Midbrain (tissue), 1 donor: ENCODE measurements at regions not wholly inside any gene's neighbourhood (a gene's known extent, or its start where the extent isn't known, plus 50 kb on each side); places are given as distances from the start of the nearest gene placed in this dataset.

Source experiments
- DNase-seq: peaks from one replicate; lab custom pipeline; 2025; lab: John Stamatoyannopoulos, UW

DNA sequence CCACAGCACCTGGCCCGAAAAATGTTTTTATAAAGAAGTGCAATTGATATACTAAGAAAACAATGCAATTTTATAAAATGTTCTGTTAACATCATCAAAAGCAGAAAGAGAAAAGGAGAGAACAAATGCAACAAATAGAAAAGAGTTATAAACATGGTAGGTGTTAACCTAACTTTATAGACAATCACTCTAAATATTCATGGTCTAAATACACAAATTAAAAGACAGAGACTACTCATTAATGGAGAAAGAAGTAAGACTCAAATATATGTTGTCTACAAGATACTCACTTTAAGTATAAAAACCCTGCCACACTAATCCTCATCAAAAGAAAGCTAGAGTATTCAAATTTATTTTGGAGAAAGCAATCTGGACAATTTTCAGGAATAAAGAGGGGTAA, 425.3 kb upstream of the ANKRD30A start:
- DNase-seq = no peak

DNA sequence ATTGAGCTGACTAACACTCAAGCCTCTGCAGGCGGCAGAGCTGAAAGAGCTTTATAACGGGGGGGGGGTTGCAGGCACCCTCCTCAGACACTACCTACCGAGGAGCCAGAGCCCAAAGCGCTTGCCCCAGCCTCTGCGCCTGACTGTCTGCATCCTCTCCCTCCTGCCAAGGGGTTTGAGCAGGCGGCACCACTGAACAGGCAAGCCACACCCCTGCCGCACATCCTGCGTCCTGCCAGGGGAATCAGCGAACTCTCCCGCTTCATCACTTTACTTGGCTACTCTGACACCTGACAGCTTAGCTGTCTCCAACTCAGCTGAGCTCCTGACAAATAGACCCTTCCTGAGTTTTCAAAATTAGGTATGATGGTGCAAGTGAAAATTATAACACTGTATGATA, 432.6 kb upstream of the ANKRD30A start:
- DNase-seq = no peak

DNA sequence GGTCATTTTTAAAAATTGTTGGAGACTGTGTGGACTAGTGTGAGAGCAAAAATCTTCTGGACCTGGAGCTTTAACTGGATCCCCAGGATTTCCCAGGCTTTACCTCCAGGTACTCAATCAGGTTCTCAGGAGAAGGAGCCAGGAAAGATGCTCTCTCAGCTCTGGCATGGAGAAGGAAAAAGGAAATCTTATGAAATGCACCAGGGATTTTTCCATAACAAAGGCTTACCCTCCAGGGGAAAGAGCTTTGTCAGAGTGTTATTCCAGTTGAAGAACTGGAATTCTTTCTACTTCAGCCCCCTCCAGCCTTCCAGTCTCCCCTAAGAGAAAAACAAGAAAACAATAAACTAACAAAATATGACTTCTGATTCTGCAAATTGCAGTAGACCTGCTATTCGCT, 436.7 kb upstream of the ANKRD30A start:
- no peak for DNase-seq

DNA sequence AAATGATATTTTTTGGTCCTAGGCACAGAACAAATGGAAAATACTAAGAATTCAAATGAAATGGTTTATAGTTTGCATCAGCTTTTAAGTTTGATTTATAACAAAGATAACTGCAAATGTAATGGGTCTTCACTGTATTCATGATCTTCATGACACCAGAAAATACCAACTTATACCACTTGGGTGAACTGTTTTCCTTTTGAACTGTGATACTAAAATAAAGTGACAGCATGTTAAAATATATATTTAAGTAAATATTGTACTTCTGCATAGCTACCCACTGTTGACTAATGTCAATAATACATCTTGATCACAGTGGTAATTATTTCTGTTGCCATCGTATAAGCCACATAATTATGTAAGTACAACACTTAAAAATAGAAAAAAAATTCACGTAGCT, 442.0 kb upstream of the ANKRD30A start:
- DNase-seq = no peak

DNA sequence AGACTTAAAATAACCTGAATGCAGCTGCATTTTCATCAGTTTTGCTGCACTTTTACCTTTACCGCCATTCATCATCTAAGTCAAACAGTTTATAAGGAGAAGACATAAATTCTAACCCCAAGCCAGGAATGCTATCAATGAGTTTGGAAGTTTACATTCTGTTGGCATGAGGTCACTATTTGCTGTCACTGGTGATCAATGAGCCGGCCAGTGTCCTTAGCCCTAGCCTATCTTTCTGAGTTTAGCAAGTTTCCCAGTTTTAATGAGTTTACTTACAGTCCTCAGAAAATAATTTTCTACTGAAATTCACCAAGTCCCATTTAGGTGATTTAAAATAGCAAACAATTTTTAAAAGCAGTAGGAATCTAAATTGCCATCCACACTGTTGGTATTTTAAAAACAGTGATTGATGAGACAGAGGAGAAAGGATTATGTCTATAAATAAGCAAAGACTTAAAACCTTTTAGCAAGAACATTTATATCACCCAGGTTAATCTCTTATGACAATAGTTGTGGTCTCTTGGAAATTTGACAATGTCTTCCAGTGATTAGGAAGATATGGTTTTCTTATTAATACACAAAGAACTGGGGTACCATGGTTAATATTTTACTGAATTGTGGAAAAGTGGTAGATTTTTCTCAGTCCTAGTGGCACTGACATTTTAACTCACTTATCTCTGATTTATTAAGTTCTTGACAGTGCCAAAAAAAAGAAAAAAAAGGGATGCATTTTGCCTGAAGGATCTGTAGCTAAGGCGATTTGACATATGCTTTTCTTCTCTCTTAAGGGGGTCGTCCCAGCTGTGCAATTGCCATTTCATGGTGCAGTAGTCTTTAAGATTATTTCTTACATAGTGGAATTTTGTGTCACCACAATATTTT, 443.4 kb upstream of the ANKRD30A start:
- DNase-seq = no peak

DNA sequence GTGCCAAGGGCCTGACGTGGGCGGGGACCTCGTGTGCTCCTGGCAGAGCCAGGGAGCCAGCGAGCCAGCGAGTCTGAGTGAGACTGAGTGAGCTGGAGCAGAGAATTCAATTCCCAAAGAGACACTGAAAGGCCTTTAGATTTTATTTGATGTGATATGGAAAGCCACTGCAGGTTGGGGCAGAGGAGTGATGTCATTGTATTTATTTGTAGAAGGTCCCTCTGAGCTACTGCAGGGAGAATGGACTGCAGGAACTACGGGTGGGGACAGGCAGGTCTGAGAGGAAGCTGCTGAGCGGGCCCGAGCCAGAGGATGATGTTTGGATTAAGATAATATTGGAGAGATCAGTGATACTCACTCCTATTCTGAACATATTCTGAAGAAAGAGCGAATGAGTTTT, 445.8 kb upstream of the ANKRD30A start:
- no peak for DNase-seq

DNA sequence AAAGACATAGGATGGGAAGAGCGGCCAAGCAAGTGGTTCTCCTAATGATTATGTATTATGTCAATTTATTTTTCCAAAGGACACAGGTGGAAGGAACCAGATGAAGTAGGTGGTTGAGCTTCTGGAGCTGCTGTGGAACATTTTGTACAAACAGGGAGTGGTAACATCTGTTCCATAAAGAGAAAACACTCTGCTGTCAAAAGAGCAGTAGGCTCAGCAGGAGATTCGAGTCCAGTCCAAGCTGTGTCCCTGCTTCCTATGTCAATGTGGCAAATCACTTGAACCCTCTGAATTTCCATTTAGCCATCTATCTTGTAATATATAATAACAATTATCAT, 448.0 kb upstream of the ANKRD30A start:
- DNase-seq = no peak

DNA sequence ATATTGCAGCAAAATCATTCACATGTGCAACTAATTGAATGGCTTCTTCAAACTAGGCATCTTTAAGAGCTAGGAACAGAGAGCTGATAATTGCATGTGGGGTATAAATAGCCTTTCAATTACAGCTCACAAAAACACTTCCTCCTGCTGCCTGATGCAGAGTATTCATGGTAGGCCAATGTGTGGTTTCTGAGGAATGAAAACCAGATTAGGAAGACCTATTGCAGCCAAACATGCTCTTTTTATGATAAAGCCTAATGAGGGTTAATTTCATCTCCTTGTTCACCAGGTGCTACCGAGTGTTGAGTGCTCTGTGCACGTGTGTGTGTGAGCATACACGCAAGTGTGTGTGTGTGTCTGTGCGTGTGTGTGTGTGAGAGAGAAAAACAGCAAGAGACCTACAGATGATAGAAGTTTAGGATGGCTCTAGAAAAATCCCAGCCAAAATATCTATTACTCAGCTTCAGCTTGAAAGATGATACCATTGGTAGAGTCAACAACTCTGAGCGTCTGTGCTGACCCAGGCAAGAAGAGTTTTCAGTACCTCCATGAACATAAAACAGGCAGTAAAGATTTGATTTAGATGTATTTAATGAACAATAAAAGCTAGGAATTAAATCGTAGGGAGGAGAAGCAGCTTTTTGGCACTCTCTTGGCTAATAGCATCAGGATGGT, 448.5 kb upstream of the ANKRD30A start:
- DNase-seq = no peak

DNA sequence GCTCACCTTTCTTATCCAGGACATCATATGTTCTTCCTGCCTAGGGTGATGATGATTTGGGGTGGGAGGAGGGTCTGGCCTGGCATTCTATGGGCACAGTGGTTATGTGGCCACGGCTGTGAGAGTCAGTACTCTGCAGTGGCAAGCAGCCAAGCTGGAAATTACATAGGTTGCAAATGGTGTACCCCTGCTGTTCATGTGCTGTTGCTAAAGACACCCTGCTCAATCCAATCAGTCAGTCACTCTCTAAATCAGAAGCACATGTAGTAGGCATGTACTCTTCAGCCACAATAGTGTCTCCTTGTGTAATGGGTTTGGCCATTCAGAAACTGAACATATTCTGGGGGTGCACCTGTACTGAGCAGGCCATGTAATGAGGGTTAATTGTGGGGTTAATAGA, 449.1 kb upstream of the ANKRD30A start:
- no peak for DNase-seq

DNA sequence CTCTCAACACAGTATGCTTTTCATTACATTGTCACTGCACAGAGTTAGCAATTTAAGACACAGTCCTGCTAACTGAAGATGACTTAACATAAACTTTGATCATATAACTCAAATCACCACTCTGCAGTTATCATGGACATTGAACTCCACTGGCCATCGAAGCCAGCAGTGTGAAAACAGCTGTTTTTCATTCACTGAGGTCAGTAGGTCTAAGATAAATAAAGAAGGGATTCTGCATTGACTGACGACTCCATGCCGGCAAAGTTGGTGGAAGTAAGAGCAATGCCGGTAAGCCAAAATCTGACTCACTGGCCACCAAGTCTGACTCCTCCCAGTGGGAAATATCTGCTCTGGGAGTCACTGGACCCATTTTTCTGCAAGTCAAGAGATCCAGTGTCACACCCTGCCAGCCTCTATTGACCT, 449.9 kb upstream of the ANKRD30A start:
- DNase-seq = no peak

DNA sequence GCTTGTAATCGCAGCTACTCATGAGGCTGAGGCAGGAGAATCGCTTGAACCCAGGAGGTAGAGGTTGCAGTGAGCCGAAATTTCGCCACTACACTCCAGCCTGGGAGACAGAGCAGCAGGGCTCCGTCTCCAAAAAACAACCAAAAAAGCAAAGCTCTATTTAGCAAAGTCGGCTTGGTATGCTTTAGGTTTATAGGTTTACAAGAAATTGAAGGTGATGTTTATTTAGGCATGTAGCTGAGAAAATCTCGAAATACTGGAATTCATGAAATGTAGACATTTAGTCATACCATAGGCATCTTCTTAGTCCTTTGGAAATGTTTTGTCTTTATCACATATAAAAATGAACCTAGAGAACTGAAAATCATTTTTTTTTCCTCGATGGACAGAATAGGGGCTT, 453.8 kb upstream of the ANKRD30A start:
- no peak for DNase-seq

DNA sequence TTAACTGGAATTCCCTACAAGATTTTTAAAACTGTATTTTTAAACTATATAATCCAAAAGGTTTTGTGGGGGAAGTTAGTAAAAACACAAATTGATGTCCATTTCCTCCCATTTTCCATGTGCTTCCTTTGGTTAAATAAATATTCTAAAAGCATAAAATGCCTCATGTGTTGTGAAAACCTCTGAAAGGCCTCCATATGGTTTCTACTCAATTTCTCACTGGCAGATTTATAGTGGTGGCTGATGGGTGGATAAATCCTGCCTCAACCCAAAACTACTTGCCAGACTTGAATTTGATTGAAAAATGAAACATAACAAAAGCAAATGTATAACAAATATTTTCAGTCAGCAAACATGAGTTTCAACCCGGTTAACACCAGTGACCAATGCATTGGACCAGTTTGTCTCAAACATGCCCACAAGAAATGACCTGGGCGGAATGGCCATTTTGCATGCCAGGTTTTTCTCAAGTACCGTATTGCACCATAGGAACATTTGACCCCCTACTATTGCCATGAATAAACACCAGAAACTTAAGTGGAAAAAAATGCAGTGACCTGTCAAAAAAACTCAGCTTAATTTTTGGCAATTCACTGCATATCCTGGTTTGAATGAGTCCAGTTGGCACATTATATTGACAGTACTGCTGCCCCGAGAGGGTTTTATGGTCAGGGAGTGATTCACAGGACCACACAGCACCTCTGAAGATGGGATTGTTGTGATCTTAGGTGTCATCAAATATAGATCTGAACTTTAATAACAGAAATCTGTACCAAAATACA, 454.6 kb upstream of the ANKRD30A start:
- no peak for DNase-seq

DNA sequence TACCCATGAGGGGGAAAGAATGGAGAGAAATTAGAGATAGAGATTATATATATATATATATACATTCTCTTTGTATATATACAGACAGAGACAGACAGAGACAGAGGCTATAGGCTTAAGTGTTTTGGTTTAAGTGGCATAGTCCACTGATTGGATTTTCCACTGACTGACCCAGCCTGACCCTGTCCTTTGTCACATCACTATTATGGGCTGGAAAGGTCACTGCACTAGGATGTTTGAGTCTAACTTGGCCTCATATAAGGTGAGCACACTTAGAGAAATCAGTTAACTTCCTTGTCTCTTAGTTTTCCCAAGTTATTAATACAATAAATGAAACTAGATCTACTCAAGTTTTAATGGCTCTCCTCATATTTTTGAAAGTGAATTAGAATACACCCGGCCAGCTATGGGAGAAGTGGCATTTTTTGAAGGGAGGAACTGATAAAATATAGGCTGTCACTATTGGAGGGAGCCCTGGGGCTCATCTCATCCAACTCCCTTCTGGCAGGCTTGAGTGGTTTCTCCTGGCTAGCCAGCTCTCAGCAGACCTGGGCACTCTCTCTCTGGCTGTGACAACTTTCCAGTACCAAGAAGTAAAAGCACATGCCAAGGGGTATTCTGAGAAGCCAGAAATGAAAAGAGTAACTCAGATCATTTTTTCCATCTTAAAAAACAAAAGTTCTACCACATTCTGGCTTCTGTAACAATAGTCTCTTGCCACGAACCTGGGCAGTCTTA, 455.6 kb upstream of the ANKRD30A start:
- peak; percentile 0 for DNase-seq

DNA sequence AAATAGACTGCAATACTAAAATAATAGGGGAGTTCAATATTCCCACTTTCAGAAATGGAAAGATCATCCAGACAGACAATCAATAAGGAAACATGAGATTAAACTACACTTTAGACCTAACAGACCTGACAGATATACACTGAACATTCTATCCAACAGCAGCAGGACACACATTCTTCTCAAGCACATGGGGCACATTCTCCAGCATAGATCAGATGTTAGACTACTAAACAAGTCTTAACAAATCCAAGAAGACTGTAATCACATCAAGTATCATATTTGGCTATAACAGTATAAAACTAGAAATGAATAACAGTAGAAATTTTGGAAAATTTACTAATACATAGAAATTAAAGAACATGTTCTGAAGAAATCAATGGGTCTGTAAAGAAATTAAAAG, 458.9 kb upstream of the ANKRD30A start:
- DNase-seq = no peak

DNA sequence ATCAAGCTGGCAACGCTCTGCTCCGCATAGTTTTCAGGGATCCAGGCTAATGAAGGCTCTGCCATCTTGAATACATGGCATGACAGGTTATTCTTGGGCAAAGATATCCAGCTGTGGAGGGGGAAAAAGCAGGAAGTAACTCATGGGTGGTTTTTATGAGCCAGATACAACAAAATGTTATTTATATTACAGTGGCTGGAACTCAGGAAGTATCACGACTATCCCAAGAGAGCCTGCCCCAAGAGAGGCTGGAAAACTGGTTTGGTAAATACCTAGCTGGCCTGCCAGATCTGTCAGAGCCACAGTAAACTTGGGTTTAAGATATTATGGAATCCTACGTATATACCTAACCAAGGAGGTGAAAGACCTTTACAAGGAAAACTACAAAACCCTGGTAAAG, 462.8 kb upstream of the ANKRD30A start:
- DNase-seq = no peak

DNA sequence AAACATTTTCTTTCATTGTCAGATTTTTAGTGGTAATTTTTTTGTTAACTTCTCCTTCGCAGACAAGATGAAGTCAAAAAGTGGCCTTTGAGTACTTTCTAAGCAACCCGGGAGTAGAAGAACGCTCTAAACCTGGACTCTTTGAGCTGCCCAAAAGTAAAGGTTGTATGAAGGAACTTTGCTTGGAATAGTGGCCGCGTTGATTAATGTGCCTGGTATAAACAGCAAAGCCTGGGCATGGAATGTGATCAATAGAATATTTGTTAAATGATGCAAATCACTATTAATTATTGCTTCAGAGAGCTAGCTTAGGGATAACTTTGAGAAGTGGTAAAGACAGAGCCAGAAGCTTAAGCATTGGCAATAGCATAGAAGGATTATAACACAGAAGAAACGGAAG, 475.1 kb upstream of the ANKRD30A start:
- DNase-seq = no peak

DNA sequence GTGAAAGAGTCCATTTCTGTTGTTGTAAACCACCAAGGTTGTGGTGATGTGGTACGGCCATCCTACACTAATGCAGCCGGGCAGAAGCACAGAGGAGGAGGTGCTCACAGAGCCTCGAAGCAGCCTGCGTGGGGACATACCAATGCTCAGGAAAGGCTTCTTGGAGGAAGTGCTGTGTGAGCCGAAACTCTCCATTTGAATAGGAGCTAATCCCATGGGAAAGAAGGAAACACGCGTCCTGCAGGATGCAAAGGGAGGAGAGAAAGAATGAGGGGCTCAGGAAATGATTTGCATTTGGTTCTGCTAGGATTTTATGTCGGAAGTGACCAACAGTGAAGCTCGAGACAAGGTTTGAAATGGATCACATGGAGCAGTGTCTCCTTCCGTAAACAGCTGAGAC, 477.9 kb upstream of the ANKRD30A start:
- no peak for DNase-seq

DNA sequence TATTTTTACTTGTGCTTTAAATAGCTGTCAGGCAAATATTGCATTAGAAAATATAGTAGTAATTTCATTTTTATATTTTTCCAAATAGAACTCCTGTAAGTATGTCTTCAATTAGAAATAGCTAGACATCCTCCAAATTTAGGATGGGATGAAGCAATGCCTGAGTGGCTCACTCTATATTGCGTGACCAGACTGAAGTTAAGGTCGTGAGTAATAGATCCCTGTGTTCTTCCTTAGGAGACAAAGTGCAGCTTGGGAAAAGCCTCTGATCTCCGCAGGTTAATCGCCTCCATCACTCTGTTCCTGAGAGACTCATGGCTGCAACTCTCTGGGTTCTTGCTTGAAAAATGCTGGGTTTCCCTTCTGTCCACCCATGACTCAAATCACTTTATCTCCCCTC, 484.8 kb upstream of the ANKRD30A start:
- DNase-seq = no peak

DNA sequence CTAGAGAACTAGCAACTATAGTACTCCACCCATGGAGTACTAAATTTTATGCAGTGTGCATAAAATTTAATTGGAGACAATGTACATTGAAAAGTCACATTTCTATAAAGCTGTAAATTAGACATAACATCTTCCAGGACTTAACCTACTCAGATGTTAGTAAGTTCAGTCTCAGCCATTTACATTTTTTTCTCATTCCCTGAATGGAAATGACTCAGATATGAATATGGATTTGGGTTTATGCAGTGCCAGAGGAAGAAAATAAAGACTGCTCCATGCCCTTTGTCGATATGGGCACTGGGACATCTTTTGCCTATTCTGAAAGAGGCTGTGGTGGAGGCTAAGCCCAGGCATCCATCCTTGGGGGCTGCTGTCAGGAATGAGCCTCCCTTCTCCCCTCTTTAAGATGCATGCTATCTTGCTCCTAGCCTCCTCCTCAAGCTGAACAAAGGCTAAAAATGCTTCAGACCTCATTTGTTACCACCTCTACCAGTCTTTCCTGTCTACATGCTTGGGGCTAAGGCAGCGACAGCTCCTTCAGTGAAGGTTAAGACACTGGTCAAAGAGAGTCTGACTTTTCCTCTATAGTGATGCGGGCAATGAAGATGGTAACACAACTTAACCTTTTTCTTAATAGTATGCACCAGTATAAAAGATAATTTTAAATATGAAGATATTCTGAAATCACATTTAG, 486.8 kb upstream of the ANKRD30A start:
- DNase-seq = no peak

DNA sequence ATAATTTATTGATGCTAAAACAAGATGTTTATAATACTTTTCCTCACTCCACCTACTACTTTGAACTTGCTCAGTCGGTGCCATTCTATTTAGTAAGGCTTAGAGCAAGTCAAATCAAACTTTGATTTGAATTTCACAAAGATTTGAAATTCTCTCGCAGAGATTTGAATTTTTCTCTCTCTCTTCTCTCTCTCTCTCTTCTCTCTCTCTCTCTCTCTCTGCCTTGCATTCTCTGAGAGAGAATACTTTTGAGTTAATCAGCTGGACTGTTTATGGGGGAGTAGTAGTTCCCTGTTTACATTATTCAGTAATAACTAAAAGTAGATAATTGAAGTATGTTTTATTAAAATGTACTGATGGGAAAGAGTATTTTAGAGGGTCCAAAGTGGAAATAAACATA, 488.5 kb upstream of the ANKRD30A start:
- DNase-seq = no peak

DNA sequence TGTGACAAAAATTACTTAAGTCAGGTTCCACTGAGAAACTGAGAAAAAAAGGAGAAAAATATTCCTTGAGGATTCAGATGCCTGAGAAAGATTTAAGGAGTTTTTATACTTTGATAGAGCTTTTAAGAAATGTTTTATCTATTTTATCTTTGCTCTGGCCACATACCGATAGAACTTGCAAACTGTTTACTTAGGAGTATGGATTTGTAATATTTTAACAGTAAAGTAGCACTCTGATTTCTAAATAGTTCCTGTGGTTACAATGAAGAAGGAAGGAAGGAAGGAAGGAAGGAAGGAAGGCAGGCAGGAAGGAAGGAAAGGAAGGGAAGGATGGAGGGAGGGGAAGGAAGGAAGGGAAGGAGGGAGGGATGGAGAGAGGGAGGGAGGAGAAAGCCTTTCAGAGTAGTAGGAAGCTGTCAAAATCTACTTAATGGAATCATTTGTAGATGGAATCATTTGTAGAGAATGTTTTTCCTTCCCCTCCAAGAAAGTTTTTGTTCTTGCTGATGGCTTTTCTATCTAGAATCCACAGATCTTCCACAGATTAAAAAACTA, 489.0 kb upstream of the ANKRD30A start:
- no peak for DNase-seq
